ENCODE measurements at regions not wholly inside any gene's neighbourhood (a gene's known extent, or its start where the extent isn't known, plus 50 kb on each side); places are given as distances from the start of the nearest gene placed in this dataset.

DNA sequence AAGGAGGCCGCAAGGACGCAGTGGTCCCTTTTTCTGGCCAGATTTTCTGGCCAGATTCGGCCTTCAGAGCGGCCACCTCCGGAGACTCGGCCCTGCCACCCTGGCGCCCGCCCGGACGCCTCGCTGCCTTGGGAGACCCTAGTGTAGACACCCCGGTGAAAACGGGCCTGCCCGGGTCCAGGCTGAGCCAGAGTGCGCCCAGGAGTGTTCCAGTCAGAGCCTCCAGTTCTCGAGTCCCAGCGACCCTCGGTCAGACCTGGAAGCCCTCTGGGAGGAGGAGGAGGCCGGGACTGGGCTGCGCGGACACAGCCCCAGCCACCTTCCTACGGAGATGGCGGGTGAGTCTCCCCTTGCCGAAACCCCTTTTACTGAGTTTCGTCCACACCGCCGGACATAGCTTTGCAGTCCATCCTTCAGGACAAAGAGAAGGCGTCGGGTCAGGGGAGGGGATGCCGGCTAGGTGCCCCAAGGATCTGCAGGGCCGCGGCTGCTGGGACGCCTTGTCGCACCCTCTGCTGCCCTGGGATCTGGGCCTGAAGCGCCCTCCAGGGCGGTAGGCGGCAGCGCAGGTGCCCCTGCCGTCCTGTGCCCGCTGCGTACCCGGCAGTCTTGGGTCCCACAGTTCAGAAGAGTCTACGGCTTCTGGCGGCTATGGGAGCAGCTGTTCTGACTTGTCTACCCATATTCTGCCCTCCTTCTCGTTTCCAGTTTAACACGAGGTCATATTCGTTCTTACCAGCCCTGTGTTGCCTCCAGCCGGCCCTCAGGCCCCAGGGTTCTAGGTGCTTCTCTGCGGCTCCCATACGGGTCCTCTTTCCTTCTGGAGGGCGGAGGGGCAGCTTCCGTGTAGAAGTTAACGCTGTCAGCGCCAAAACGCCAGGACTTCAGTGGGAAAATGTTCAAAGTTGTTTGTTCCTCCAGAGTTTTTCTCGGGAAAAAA, 1771.7 kb upstream of the CDH9 start:
- TF ChIP-seq, protein P1, sequence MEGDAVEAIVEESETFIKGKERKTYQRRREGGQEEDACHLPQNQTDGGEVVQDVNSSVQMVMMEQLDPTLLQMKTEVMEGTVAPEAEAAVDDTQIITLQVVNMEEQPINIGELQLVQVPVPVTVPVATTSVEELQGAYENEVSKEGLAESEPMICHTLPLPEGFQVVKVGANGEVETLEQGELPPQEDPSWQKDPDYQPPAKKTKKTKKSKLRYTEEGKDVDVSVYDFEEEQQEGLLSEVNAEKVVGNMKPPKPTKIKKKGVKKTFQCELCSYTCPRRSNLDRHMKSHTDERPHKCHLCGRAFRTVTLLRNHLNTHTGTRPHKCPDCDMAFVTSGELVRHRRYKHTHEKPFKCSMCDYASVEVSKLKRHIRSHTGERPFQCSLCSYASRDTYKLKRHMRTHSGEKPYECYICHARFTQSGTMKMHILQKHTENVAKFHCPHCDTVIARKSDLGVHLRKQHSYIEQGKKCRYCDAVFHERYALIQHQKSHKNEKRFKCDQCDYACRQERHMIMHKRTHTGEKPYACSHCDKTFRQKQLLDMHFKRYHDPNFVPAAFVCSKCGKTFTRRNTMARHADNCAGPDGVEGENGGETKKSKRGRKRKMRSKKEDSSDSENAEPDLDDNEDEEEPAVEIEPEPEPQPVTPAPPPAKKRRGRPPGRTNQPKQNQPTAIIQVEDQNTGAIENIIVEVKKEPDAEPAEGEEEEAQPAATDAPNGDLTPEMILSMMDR (IDR thresholded peaks at IDR 0.05; ENCODE audit: borderline replicate concordance, extremely low read depth, low read length, poor library complexity, severe bottlenecking): no peak
- no peak for TF ChIP-seq EZH2 (IDR thresholded peaks at IDR 0.05; ENCODE audit: borderline replicate concordance, low read depth, low read length, severe bottlenecking)

Measured in DND-41 (cell line).